RWPE2 (cell line): ENCODE measurements at regions not wholly inside any gene's neighbourhood (a gene's known extent, or its start where the extent isn't known, plus 50 kb on each side); places are given as distances from the start of the nearest gene placed in this dataset.
"Not testable (repeated sequence)": the region's sequence is repeated elsewhere in the genome, so short reads cannot be mapped to it uniquely, and the experiment has no call there.

Experiments used
- ATAC-seq: fragments of 200-7000 bp; cut with Tn5 transposase; 3 replicates; pipeline ENCODE4 v1.9.1; 2021; ENCODE audit warnings: low read depth
- DNase-seq: peaks from one replicate; pipeline ENCODE4 v3.0.0-alpha.2; 2020; ENCODE audit warnings: low spot score
- H3K27ac ChIP-seq: fragments of 450-650 bp; 2 replicates; pipeline ENCODE4 v1.5.1; 2017; ENCODE audit warnings: mild to moderate bottlenecking; ENCODE audit not compliant: poor library complexity, severe bottlenecking
- H3K27me3 ChIP-seq: fragments of 250-450 bp; sonication (Bioruptor Pico); 2 replicates; pipeline ENCODE4 v1.5.1; 2021; ENCODE audit warnings: mild to moderate bottlenecking, moderate library complexity; ENCODE audit not compliant: insufficient read depth, poor library complexity, severe bottlenecking
- H3K36me3 ChIP-seq: fragments of 250-450 bp; sonication (Bioruptor Pico); 2 replicates; pipeline ENCODE4 v1.5.1; 2020; ENCODE audit warnings: low read depth, mild to moderate bottlenecking, moderate library complexity
- H3K4me1 ChIP-seq: fragments of 250-450 bp; sonication (Bioruptor Pico); 2 replicates; pipeline ENCODE4 v1.5.1; 2021; ENCODE audit warnings: mild to moderate bottlenecking, moderate library complexity; ENCODE audit not compliant: insufficient read depth, poor library complexity, severe bottlenecking
- H3K4me3 ChIP-seq: fragments of 250-450 bp; sonication (Bioruptor Pico); 2 replicates; pipeline ENCODE4 v1.5.1; 2021; ENCODE audit warnings: mild to moderate bottlenecking, moderate library complexity; ENCODE audit not compliant: severe bottlenecking
- H3K9me3 ChIP-seq: fragments of 250-450 bp; sonication (Bioruptor Pico); 2 replicates; pipeline ENCODE4 v1.5.1; 2021; ENCODE audit warnings: mild to moderate bottlenecking, moderate library complexity; ENCODE audit not compliant: severe bottlenecking
- TF ChIP-seq, protein P1 (sequence below): fragments of 450-650 bp; IDR thresholded peaks from one replicate; pipeline ENCODE4 v1.5.1; 2017; ENCODE audit warnings: mild to moderate bottlenecking, moderate library complexity; ENCODE audit not compliant: poor library complexity, severe bottlenecking

GRCh38 chr4:156374894-156375293, 421.2 kb upstream of the CTSO start:
- no peak for ATAC-seq

GRCh38 chr4:156374069-156374468, 420.4 kb upstream of the CTSO start:
- TF ChIP-seq, protein P1, sequence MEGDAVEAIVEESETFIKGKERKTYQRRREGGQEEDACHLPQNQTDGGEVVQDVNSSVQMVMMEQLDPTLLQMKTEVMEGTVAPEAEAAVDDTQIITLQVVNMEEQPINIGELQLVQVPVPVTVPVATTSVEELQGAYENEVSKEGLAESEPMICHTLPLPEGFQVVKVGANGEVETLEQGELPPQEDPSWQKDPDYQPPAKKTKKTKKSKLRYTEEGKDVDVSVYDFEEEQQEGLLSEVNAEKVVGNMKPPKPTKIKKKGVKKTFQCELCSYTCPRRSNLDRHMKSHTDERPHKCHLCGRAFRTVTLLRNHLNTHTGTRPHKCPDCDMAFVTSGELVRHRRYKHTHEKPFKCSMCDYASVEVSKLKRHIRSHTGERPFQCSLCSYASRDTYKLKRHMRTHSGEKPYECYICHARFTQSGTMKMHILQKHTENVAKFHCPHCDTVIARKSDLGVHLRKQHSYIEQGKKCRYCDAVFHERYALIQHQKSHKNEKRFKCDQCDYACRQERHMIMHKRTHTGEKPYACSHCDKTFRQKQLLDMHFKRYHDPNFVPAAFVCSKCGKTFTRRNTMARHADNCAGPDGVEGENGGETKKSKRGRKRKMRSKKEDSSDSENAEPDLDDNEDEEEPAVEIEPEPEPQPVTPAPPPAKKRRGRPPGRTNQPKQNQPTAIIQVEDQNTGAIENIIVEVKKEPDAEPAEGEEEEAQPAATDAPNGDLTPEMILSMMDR = no peak
- Histone ChIP-seq H3K4me1 (peaks cover 10% of the 10 kb centered on the region), H3K4me3 (no peak overlapping the region), H3K27ac (no peak overlapping the region), H3K27me3 (no peaks in the 10 kb centered on the region), H3K9me3 (no peaks in the 10 kb centered on the region), H3K36me3 (no peaks in the 10 kb centered on the region)
- no peak for ATAC-seq
- no peak for DNase-seq

More at GRCh38 chr4:156374894-156375293, 421.2 kb upstream of the CTSO start:
- no peak for DNase-seq
- no peaks in the 10 kb centered on the region for H3K36me3 ChIP-seq
- no peaks in the 10 kb centered on the region for H3K9me3 ChIP-seq
- H3K4me3 ChIP-seq = no peak overlapping the region
- H3K27ac ChIP-seq = no peak overlapping the region
- H3K4me1 ChIP-seq = peaks cover 10% of the 10 kb centered on the region
- TF ChIP-seq, protein P1 = no peak
- no peaks in the 10 kb centered on the region for H3K27me3 ChIP-seq

- H3K27ac ChIP-seq, H3K27me3 ChIP-seq, ATAC-seq, H3K36me3 ChIP-seq, H3K9me3 ChIP-seq, H3K4me3 ChIP-seq, DNase-seq, H3K4me1 ChIP-seq: not testable (repeated sequence)
Measured at GRCh38 chr4:156367502-156367901, 413.8 kb upstream of the CTSO start.

- ATAC-seq = no peak
- Histone ChIP-seq H3K27ac (no peak overlapping the region), H3K4me1 (no peaks in the 10 kb centered on the region), H3K9me3 (no peaks in the 10 kb centered on the region), H3K4me3 (no peak overlapping the region), H3K36me3 (no peaks in the 10 kb centered on the region), H3K27me3 (no peaks in the 10 kb centered on the region)
- TF ChIP-seq, protein P1 = no peak
- no peak for DNase-seq
Measured at GRCh38 chr4:156362581-156362980, 408.9 kb upstream of the CTSO start.

- peak overlapping the region; percentile 28 for H3K27ac ChIP-seq
- H3K27me3 ChIP-seq = no peaks in the 10 kb centered on the region
- H3K4me3 ChIP-seq = no peak overlapping the region
- no peak for DNase-seq
- ATAC-seq = peak; percentile 94
- H3K4me1 ChIP-seq = peaks cover 9% of the 10 kb centered on the region
- no peaks in the 10 kb centered on the region for H3K9me3 ChIP-seq
- H3K36me3 ChIP-seq = no peaks in the 10 kb centered on the region
- TF ChIP-seq, protein P1 = no peak
Measured at GRCh38 chr4:156347412-156348075, 393.9 kb upstream of the CTSO start.
